Fibroblast of peridontal ligament (primary cell): ENCODE measurements at regions not wholly inside any gene's neighbourhood (a gene's known extent, or its start where the extent isn't known, plus 50 kb on each side); places are given as distances from the start of the nearest gene placed in this dataset.
"Not testable (repeated sequence)": the region's sequence is repeated elsewhere in the genome, so short reads cannot be mapped to it uniquely, and the experiment has no call there.

Experiments
- DNase-seq: peaks from one replicate; pipeline ENCODE4 v3.0.0-alpha.2; 2010; ENCODE audit errors: extremely low read depth

- DNase-seq, result peak; percentile 41
Measured at GRCh38 chr3:4897765-4898453, 81.3 kb upstream of the BHLHE40 start.

GRCh38 chr3:4898454-4899313, 80.6 kb upstream of the BHLHE40 start:
- DNase-seq, result no peak

GRCh38 chr3:4899710-4900109, 79.5 kb upstream of the BHLHE40 start:
- no peak for DNase-seq

- no peak for DNase-seq
Measured at GRCh38 chr3:4900298-4900697, 78.9 kb upstream of the BHLHE40 start.

GRCh38 chr3:4904811-4905695, 74.2 kb upstream of the BHLHE40 start:
- DNase-seq, result peak; percentile 58

GRCh38 chr3:4906107-4906621, 73.1 kb upstream of the BHLHE40 start:
- no peak for DNase-seq

- DNase-seq, result no peak
Measured at GRCh38 chr3:4907050-4907449, 72.2 kb upstream of the BHLHE40 start.

GRCh38 chr3:4907643-4908432, 71.4 kb upstream of the BHLHE40 start:
- DNase-seq, result no peak

- no peak for DNase-seq
Measured at GRCh38 chr3:4908433-4909156, 70.6 kb upstream of the BHLHE40 start.

GRCh38 chr3:4914464-4914863, 64.8 kb upstream of the BHLHE40 start:
- DNase-seq, result no peak

GRCh38 chr3:4921589-4921988, 57.6 kb upstream of the BHLHE40 start:
- DNase-seq, result not testable (repeated sequence)

- DNase-seq, result no peak
Measured at GRCh38 chr3:4926892-4927291, 52.3 kb upstream of the BHLHE40 start.

GRCh38 chr3:4928277-4928789, 50.9 kb upstream of the BHLHE40 start:
- DNase-seq, result no peak
